ENCODE measurements at regions not wholly inside any gene's neighbourhood (a gene's known extent, or its start where the extent isn't known, plus 50 kb on each side); places are given as distances from the start of the nearest gene placed in this dataset.

GRCh38 chr12:65634061-65634460 lies 190.2 kb upstream of the HMGA2 start:
- Histone ChIP-seq H3K27me3 (ENCODE audit: insufficient read depth, poor library complexity, severe bottlenecking) (no peaks in the 10 kb centered on the region), H3K36me3 (ENCODE audit: low read depth) (no peaks in the 10 kb centered on the region), H3K9me3 (ENCODE audit: severe bottlenecking) (peaks cover 4% of the 10 kb centered on the region), H3K4me3 (ENCODE audit: severe bottlenecking) (no peak overlapping the region), H3K27ac (ENCODE audit: poor library complexity, severe bottlenecking) (peak overlapping the region; percentile 100), H3K4me1 (ENCODE audit: insufficient read depth, poor library complexity, severe bottlenecking) (peaks cover 52% of the 10 kb centered on the region)
- DNase-seq (ENCODE audit: low spot score) (no peak), ATAC-seq (ENCODE audit: low read depth) (peak; percentile 42; the same call in 2 of the 3 replicates)
- no peak for TF ChIP-seq CTCF (IDR thresholded peaks at IDR 0.05; ENCODE audit: poor library complexity, severe bottlenecking)

GRCh38 chr12:65634626-65635331 lies 189.5 kb upstream of the HMGA2 start:
- Histone ChIP-seq H3K4me3 (ENCODE audit: severe bottlenecking) (no peak overlapping the region), H3K4me1 (ENCODE audit: insufficient read depth, poor library complexity, severe bottlenecking) (peaks cover 52% of the 10 kb centered on the region)

GRCh38 chr12:65636436-65636835 lies 187.8 kb upstream of the HMGA2 start:
- Histone ChIP-seq H3K4me1 (ENCODE audit: insufficient read depth, poor library complexity, severe bottlenecking) (peaks cover 39% of the 10 kb centered on the region), H3K27ac (ENCODE audit: poor library complexity, severe bottlenecking) (peak overlapping the region; percentile 100)

More at GRCh38 chr12:65634626-65635331, 189.5 kb upstream of the HMGA2 start:
- Histone ChIP-seq H3K9me3 (ENCODE audit: severe bottlenecking) (peaks cover 4% of the 10 kb centered on the region), H3K27me3 (ENCODE audit: insufficient read depth, poor library complexity, severe bottlenecking) (no peaks in the 10 kb centered on the region), H3K27ac (ENCODE audit: poor library complexity, severe bottlenecking) (peak overlapping the region; percentile 100), H3K36me3 (ENCODE audit: low read depth) (no peaks in the 10 kb centered on the region)
- no peak for DNase-seq (ENCODE audit: low spot score)
- ATAC-seq (ENCODE audit: low read depth) = peak; percentile 22; the same call in 2 of the 3 replicates
- TF ChIP-seq CTCF (IDR thresholded peaks at IDR 0.05; ENCODE audit: poor library complexity, severe bottlenecking) = no peak

GRCh38 chr12:65637150-65637549 lies 187.1 kb upstream of the HMGA2 start:
- ATAC-seq (ENCODE audit: low read depth) (no peak), DNase-seq (ENCODE audit: low spot score) (no peak)
- Histone ChIP-seq H3K9me3 (ENCODE audit: severe bottlenecking) (peaks cover 4% of the 10 kb centered on the region), H3K4me1 (ENCODE audit: insufficient read depth, poor library complexity, severe bottlenecking) (peaks cover 35% of the 10 kb centered on the region), H3K4me3 (ENCODE audit: severe bottlenecking) (no peak overlapping the region), H3K27ac (ENCODE audit: poor library complexity, severe bottlenecking) (peak overlapping the region; percentile 100), H3K27me3 (ENCODE audit: insufficient read depth, poor library complexity, severe bottlenecking) (no peaks in the 10 kb centered on the region), H3K36me3 (ENCODE audit: low read depth) (no peaks in the 10 kb centered on the region)
- no peak for TF ChIP-seq CTCF (IDR thresholded peaks at IDR 0.05; ENCODE audit: poor library complexity, severe bottlenecking)

More at GRCh38 chr12:65636436-65636835, 187.8 kb upstream of the HMGA2 start:
- ATAC-seq (ENCODE audit: low read depth) = no peak
- H3K27me3 ChIP-seq (ENCODE audit: insufficient read depth, poor library complexity, severe bottlenecking) = no peaks in the 10 kb centered on the region
- no peak for TF ChIP-seq CTCF (IDR thresholded peaks at IDR 0.05; ENCODE audit: poor library complexity, severe bottlenecking)
- H3K9me3 ChIP-seq (ENCODE audit: severe bottlenecking) = peaks cover 4% of the 10 kb centered on the region
- no peak overlapping the region for H3K4me3 ChIP-seq (ENCODE audit: severe bottlenecking)
- H3K36me3 ChIP-seq (ENCODE audit: low read depth) = no peaks in the 10 kb centered on the region
- no peak for DNase-seq (ENCODE audit: low spot score)

GRCh38 chr12:65637774-65638173 lies 186.5 kb upstream of the HMGA2 start:
- H3K27me3 ChIP-seq (ENCODE audit: insufficient read depth, poor library complexity, severe bottlenecking) = no peaks in the 10 kb centered on the region
- no peak overlapping the region for H3K4me3 ChIP-seq (ENCODE audit: severe bottlenecking)
- ATAC-seq (ENCODE audit: low read depth) (no peak), DNase-seq (ENCODE audit: low spot score) (no peak)
- peaks cover 4% of the 10 kb centered on the region for H3K9me3 ChIP-seq (ENCODE audit: severe bottlenecking)
- H3K36me3 ChIP-seq (ENCODE audit: low read depth) = no peaks in the 10 kb centered on the region
- TF ChIP-seq CTCF (IDR thresholded peaks at IDR 0.05; ENCODE audit: poor library complexity, severe bottlenecking) = no peak
- peak overlapping the region; percentile 100 for H3K27ac ChIP-seq (ENCODE audit: poor library complexity, severe bottlenecking)
- peaks cover 29% of the 10 kb centered on the region for H3K4me1 ChIP-seq (ENCODE audit: insufficient read depth, poor library complexity, severe bottlenecking)

All from RWPE2 (cell line).